ENCODE measurements at regions not wholly inside any gene's neighbourhood (a gene's known extent, or its start where the extent isn't known, plus 50 kb on each side); places are given as distances from the start of the nearest gene placed in this dataset.

DNA sequence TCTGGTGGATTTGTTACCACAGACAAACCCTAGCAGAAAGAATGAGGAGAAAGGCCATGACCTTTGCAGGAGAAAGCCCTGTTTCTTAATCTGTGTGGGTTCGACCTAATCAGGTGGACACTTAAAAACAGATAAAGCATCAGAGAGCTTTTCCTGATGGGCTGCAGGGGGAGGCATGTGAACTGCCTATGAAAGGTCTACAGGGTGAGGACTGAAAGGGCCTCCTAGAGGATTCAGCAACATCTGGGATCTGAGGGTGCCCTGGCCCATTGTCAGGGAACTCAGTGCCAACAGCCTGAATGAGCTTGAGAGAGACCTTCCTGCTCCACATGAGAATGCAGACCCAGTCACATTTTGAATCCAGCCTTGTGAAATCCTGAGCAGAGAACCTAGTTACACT, 178.8 kb upstream of the DDHD1 start:
- no peak for DNase-seq (ENCODE audit: extremely low read depth, low read depth)

GRCh38 chr14:53331247-53331646, 178.1 kb upstream of the DDHD1 start:
- DNase-seq (ENCODE audit: extremely low read depth, low read depth), result no peak

DNA sequence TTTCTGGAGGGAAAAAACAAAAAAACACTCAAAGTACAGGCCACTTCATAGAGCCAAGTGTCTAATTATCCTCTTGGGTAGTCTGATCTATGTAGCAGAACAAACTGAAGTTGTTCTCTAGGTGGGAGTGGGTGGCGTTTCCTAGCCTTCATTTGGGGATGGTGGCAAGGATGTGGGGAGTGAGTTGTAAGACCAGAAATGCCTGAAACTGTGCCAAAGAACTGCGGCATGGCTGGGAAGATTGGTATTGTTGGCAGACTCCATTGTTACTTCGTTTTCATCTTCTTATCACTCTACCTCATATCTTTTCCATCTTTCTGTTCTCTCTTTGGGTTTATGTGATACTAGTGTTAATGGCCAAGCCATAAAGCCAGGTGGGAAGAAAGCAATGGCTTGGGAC, 177.3 kb upstream of the DDHD1 start:
- DNase-seq (ENCODE audit: extremely low read depth, low read depth), result no peak

- no peak for DNase-seq (ENCODE audit: extremely low read depth, low read depth)
Measured at GRCh38 chr14:53328841-53329240, 175.7 kb upstream of the DDHD1 start.

GRCh38 chr14:53327716-53328115, 174.6 kb upstream of the DDHD1 start:
- no peak for DNase-seq (ENCODE audit: extremely low read depth, low read depth)

GRCh38 chr14:53325176-53325806, 172.2 kb upstream of the DDHD1 start:
- no peak for DNase-seq (ENCODE audit: extremely low read depth, low read depth)

GRCh38 chr14:53316504-53316903, 163.4 kb upstream of the DDHD1 start:
- DNase-seq (ENCODE audit: extremely low read depth, low read depth), result no peak

- no peak for DNase-seq (ENCODE audit: extremely low read depth, low read depth)
Measured at GRCh38 chr14:53310412-53310811, 157.3 kb upstream of the DDHD1 start.

DNA sequence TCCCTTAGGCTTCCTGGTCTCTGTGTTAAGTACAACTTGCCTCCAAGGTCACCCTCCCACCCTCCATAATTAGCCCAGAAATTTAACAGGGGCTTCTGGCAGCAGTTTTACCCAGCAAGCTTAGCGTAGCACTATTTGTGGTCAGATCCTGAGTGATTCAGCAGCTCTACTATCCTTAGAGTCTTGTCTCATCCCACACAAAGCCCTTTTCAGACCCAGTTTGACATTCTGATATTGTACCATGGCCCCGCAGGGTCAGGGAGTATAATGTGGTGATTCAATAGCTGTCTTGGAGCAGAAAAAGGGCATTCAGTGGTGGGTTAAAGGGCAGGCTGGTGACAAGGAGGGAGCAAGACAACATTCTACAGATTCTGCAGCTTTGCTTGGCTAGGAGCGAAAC, 153.8 kb upstream of the DDHD1 start:
- no peak for DNase-seq (ENCODE audit: extremely low read depth, low read depth)

GRCh38 chr14:53306267-53306721, 153.2 kb upstream of the DDHD1 start:
- DNase-seq (ENCODE audit: extremely low read depth, low read depth), result peak; percentile 41

GRCh38 chr14:53304726-53305381, 151.7 kb upstream of the DDHD1 start:
- no peak for DNase-seq (ENCODE audit: extremely low read depth, low read depth)

GRCh38 chr14:53295985-53296582, 143.0 kb upstream of the DDHD1 start:
- DNase-seq (ENCODE audit: extremely low read depth, low read depth), result peak; percentile 41

DNA sequence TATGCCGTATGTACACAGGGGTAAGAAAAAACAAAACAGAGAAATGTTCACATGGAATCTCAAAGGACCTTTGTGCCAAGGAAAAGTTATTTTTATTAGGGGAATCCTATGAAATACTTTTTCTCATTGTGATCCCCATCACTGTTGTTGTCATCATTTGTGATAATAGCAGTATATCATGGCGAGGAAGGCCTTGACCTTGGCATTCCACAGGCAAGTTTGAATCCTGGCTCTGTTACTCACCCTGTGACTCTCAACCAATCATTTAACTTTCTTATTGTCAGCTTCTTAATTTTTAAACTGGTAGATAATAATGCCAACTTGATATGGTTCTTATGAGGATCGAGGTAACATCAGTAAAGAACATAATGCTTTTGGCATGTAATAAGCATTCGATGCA, 142.2 kb upstream of the DDHD1 start:
- no peak for DNase-seq (ENCODE audit: extremely low read depth, low read depth)

- no peak for DNase-seq (ENCODE audit: extremely low read depth, low read depth)
Measured at GRCh38 chr14:53286301-53286700, 133.2 kb upstream of the DDHD1 start.

DNA sequence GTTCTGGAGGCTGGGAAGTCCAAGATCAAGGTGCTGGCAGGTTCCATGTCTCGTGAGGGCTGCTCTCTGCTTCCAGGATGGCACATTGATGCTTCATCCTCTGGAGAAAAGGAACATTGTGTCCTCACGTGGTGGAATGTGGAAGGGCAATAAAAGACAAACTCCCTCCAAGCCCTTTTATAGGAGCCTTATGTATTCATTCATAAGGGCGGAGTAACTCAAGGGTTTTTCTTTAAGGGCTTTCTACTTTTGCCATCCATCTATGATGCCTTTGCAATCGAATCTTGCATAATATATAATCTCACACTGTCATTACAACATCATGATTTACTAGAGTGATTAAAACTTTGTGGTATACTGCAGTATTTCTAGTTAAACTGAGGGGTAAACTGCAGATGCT, 132.7 kb upstream of the DDHD1 start:
- DNase-seq (ENCODE audit: extremely low read depth, low read depth), result no peak

DNA sequence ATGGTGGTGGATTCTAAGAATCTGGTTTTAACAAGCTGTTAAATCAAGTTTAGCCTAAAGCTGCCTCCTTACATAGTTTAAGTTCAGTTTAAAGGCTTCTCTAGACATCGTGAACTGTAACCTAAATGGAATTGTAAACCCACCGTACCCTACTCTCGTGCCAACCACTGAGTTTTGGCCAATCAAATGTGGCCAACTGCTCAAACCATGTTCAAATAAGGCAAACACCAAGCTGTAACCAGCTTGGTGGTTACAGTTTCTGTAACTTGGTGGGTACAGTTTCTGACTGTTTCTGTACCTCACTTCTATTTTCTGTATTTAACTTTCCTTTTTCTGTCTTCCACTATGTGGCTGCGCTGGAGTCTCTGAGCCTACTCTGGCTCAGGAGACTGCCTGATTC, 131.9 kb upstream of the DDHD1 start:
- DNase-seq (ENCODE audit: extremely low read depth, low read depth), result no peak

DNA sequence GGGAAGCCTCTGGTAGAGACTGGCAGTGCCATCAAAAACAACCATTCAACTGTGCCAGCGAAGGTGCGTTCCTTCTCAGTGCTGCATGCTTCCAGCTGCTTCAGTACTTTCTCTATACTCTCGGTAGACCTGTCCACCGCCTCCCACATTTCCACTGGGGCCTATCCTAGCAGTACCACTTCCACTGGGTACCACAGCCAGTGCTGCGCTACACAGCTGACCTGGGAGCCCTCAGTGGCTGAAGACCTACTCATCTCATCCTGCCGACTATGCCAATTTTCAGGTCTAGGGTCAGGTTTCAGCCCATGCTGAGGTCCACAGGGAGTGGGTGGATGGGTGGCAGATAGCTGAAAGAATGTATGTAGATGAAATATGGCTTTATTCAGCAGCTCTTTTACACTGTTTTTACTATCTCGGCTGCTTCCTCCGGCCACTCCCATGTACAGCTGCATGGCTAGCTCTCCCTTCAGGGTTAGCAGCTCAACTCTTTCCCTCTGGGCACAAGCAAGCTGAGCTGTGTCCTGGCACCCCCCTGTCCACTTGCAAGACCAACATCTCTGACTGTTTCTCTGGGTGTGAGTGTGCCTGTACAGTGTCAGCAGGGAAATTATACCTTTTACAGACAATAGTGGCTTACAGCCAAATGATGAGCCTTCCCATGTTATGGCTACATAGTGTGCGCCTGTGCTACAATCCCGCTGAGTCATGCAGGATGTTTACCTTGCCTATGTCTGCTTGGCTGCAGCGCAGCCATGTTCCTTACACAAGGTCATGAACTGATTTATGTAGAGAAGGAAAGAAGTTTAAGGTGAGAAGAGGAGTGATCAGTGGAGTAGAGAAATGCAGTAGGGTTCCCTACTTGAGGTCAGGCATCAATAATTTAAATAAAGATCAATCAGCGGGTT, 125.7 kb upstream of the DDHD1 start:
- DNase-seq (ENCODE audit: extremely low read depth, low read depth), result peak; percentile 44

GRCh38 chr14:53273671-53274072, 120.5 kb upstream of the DDHD1 start:
- no peak for DNase-seq (ENCODE audit: extremely low read depth, low read depth)

DNA sequence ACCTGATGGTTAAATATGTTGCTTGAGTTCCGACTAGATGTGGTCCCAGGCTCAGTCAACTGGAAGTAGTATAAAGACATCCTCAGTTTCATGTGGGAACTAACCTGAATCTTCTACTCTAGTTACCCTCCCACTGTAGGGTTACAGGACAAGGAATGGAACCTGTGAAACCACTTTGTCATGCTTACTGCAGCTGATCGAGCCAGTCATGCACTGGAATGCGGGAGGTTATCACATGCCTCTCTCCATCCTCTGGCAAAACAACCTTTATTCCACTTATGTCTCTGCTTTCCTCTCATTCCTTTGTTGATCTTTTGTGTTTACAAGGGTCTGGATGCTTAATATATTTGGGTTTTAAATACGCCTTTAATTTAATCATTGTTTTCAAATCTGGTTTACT, 111.9 kb upstream of the DDHD1 start:
- DNase-seq (ENCODE audit: extremely low read depth, low read depth), result no peak

- DNase-seq (ENCODE audit: extremely low read depth, low read depth), result no peak
Measured at GRCh38 chr14:53260928-53261327, 107.8 kb upstream of the DDHD1 start.

- DNase-seq (ENCODE audit: extremely low read depth, low read depth), result no peak
Measured at GRCh38 chr14:53260286-53260685, 107.2 kb upstream of the DDHD1 start.
